ENCODE measurements at regions not wholly inside any gene's neighbourhood (a gene's known extent, or its start where the extent isn't known, plus 50 kb on each side); places are given as distances from the start of the nearest gene placed in this dataset.

GRCh38 chr12:42996869-42997431, 407.4 kb upstream of the PRICKLE1 start:
- no peak for TF ChIP-seq POLR2AphosphoS5 (IDR thresholded peaks at IDR 0.05; ENCODE audit: insufficient read depth, low read depth, low read length)
- TF ChIP-seq CTCF (IDR thresholded peaks at IDR 0.05; ENCODE audit: extremely low read depth in 1 of 2, insufficient read depth in 1 of 2, low read depth in 1 of 2, low read length in 2 of 2), result no peak
- TF ChIP-seq GATA2 (IDR thresholded peaks at IDR 0.05; ENCODE audit: insufficient read depth, insufficient read length, low read depth, low read length), result no peak
- no peak for TF ChIP-seq POLR2A (IDR thresholded peaks at IDR 0.05; ENCODE audit: low read depth, low read length)
- no peak for TF ChIP-seq JUN (IDR thresholded peaks at IDR 0.05; ENCODE audit: borderline replicate concordance, insufficient read depth, insufficient read length, low read depth)
- no peak for TF ChIP-seq EZH2 (IDR thresholded peaks at IDR 0.05; ENCODE audit: borderline replicate concordance, low read depth, low read length, severe bottlenecking)
- TF ChIP-seq, protein P1, sequence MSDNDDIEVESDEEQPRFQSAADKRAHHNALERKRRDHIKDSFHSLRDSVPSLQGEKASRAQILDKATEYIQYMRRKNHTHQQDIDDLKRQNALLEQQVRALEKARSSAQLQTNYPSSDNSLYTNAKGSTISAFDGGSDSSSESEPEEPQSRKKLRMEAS (IDR thresholded peaks at IDR 0.05; ENCODE audit: insufficient read depth, insufficient read length), result no peak
- no peak for TF ChIP-seq MYC (IDR thresholded peaks at IDR 0.05; ENCODE audit: low read depth, low read length)
- TF ChIP-seq FOS (IDR thresholded peaks at IDR 0.05; ENCODE audit: borderline replicate concordance, insufficient read depth, low read length), result no peak

Measured in endothelial cell of umbilical vein (primary cell).